Natural killer cell (primary cell): ENCODE measurements at regions not wholly inside any gene's neighbourhood (a gene's known extent, or its start where the extent isn't known, plus 50 kb on each side); places are given as distances from the start of the nearest gene placed in this dataset.

Experiments used
- ATAC-seq, 3 donors: fragments of 150-1000 bp in 2 of 3; fragments of 200-7000 bp in 1 of 3; cut with Tn5 transposase; 1 replicate in 1 of 3; 2 replicates in 2 of 3; pipeline ENCODE4 v1.10.0; 2021; ENCODE audit warnings: mild to moderate bottlenecking in 2 of 3, moderate library complexity in 2 of 3
- DNase-seq, 2 donors: peaks; one replicate each; pipeline versions ENCODE4 v3.0.0 to v3.0.0-alpha.2; 2013 to 2021; ENCODE audit warnings: mixed read lengths in 1 of 2
- H3K27ac ChIP-seq: one replicate; pipeline ENCODE4 v1.5.1; 2013; ENCODE audit warnings: mild to moderate bottlenecking, low read length
- H3K27me3 ChIP-seq: one replicate; pipeline ENCODE4 v1.6.1; 2013; ENCODE audit warnings: low read length; ENCODE audit not compliant: control insufficient read depth, insufficient read depth
- H3K36me3 ChIP-seq: one replicate; pipeline ENCODE4 v1.6.1; 2013; ENCODE audit warnings: low read length; ENCODE audit not compliant: control insufficient read depth, insufficient read depth
- H3K4me1 ChIP-seq: one replicate; pipeline ENCODE4 v1.6.1; 2013; ENCODE audit warnings: low read length; ENCODE audit not compliant: control insufficient read depth, insufficient read depth
- H3K4me3 ChIP-seq: one replicate; pipeline ENCODE4 v1.5.1; 2013; ENCODE audit warnings: low read length
- H3K9me3 ChIP-seq: one replicate; pipeline ENCODE4 v1.6.1; 2013; ENCODE audit warnings: low read length; ENCODE audit not compliant: control insufficient read depth, insufficient read depth
- H3K27ac Mint-ChIP-seq, 2 donors: one replicate each; pipeline ENCODE4 v1.8.0; 2022; ENCODE audit warnings: mild to moderate bottlenecking in 2 of 2, mixed read lengths in 2 of 2, moderate library complexity in 1 of 2
- H3K27me3 Mint-ChIP-seq, 2 donors: one replicate each; pipeline ENCODE4 v1.8.0; 2022; ENCODE audit warnings: low read depth in 2 of 2, mixed read lengths in 2 of 2
- H3K36me3 Mint-ChIP-seq: one replicate; pipeline ENCODE4 v1.8.0; 2022; ENCODE audit warnings: mixed read lengths
- H3K4me1 Mint-ChIP-seq, 2 donors: one replicate each; pipeline ENCODE4 v1.8.0; 2022; ENCODE audit warnings: mixed read lengths in 2 of 2
- H3K4me3 Mint-ChIP-seq: one replicate; pipeline ENCODE4 v1.8.0; 2022; ENCODE audit warnings: mild to moderate bottlenecking, moderate library complexity, mixed read lengths
- H3K9me3 Mint-ChIP-seq, 2 donors: one replicate each; pipeline ENCODE4 v1.8.0; 2022; ENCODE audit warnings: mixed read lengths in 2 of 2
- WGBS: methylation state at CpG from one replicate; pipeline ENCODE4 v1.1.7; 2013; ENCODE audit warnings: missing lambda C conversion rate; ENCODE audit not compliant: insufficient coverage; 5-methylcytosine and 5-hydroxymethylcytosine counted together
- intact Hi-C: fragments of 100-400 bp; cut with micrococcal nuclease; formaldehyde crosslinking; loops from one replicate; pipeline ENCODE4 v1.14.2; 2022
- TF ChIP-seq, protein P1 (sequence below): fragments of 200-600 bp; IDR thresholded peaks from one replicate; pipeline ENCODE4 v1.8.0; 2022; ENCODE audit warnings: antibody characterized with exemption

DNA sequence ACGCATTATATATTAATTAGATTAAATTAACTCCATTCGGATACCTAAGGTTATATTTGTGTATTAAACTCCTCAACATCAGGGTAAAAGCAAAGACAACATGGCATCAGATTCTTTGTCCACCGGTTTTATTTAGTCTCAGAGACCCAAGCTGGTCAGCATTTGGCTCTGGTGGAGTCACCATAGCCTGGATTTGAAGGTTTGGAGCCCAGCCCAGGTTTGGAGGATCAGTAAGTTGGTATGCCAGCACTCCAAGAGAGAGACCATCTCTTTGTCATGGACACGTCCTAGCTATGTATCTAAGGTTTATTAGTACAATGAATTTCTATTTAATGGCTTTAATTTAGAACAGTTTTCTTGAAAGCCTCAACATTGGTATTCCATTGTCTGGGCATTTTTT lies 328.4 kb upstream of the RBFOX1 start:
- Mint-ChIP-seq H3K36me3 (no peaks in the 10 kb centered on the region), H3K9me3 (peaks cover 6 to 15% of the 10 kb centered on the region in 2 donors), H3K4me1 (no peaks in the 10 kb centered on the region), H3K27ac (no peak overlapping the region), H3K4me3 (no peak overlapping the region), H3K27me3 (no peaks in the 10 kb centered on the region)
- Histone ChIP-seq H3K27me3 (no peaks in the 10 kb centered on the region), H3K4me3 (no peak overlapping the region), H3K4me1 (no peaks in the 10 kb centered on the region), H3K9me3 (no peaks in the 10 kb centered on the region), H3K27ac (no peak overlapping the region), H3K36me3 (no peaks in the 10 kb centered on the region)
- intact Hi-C loops = no loop called here
- no peak for ATAC-seq
- no peak for DNase-seq
- TF ChIP-seq, protein P1, sequence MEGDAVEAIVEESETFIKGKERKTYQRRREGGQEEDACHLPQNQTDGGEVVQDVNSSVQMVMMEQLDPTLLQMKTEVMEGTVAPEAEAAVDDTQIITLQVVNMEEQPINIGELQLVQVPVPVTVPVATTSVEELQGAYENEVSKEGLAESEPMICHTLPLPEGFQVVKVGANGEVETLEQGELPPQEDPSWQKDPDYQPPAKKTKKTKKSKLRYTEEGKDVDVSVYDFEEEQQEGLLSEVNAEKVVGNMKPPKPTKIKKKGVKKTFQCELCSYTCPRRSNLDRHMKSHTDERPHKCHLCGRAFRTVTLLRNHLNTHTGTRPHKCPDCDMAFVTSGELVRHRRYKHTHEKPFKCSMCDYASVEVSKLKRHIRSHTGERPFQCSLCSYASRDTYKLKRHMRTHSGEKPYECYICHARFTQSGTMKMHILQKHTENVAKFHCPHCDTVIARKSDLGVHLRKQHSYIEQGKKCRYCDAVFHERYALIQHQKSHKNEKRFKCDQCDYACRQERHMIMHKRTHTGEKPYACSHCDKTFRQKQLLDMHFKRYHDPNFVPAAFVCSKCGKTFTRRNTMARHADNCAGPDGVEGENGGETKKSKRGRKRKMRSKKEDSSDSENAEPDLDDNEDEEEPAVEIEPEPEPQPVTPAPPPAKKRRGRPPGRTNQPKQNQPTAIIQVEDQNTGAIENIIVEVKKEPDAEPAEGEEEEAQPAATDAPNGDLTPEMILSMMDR = no peak
- 83% methylated on average over 3 of the region's 4 CpGs for WGBS

DNA sequence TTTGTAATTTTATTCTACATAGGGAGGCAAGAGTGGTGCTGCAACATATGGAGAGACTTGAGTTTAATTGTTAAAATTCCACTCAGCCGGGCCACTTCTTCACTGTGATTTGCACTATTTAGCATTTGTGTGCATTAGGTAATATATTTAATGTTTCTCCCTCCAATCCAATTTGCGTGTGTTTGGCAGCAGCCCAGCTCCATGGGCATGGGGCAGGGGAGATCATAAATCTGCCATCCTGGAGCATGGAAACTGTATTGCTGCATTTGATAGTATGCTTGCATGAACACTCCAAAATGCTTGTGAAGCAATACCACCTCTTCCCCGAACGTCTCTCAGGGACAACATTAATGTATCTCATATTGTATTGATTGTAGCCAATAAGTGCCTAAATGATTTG lies 339.1 kb upstream of the RBFOX1 start:
- Mint-ChIP-seq H3K27ac (no peak overlapping the region), H3K4me1 (no peaks in the 10 kb centered on the region), H3K9me3 (peaks cover 8 to 10% of the 10 kb centered on the region in 2 donors), H3K36me3 (no peaks in the 10 kb centered on the region), H3K27me3 (no peaks in the 10 kb centered on the region), H3K4me3 (no peak overlapping the region)
- TF ChIP-seq, protein P1 = no peak
- Histone ChIP-seq H3K9me3 (no peaks in the 10 kb centered on the region), H3K27ac (no peak overlapping the region), H3K4me1 (no peaks in the 10 kb centered on the region), H3K27me3 (no peaks in the 10 kb centered on the region), H3K36me3 (no peaks in the 10 kb centered on the region), H3K4me3 (no peak overlapping the region)
- WGBS = 21% methylated on average over 3 of the region's 4 CpGs
- ATAC-seq (no peak), DNase-seq (no peak)
- intact Hi-C loops = no loop called here

DNA sequence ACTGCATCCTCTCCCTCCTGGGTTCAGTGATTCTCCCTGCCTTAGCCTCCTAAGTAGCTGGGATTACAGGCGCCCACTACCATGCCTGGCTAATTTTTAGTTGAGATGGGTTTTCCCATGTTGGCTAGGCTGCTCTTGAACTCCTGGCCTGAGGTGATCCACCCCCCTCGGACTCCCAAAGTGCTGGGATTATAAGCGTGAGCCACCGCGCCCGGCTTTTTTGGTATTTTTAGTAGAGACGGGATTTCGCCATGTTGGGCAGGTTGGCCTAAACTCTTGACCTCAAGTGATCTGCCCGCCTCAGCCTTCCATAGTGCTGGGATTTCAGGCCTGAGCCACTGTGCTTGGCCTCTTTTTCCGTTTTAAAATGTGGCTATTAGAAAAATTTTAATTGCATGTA lies 343.8 kb upstream of the RBFOX1 start:
- ATAC-seq (no peak), DNase-seq (no peak)
- peaks cover 3% of the 10 kb centered on the region for H3K9me3 ChIP-seq
- no peak overlapping the region for H3K27ac ChIP-seq
- H3K36me3 ChIP-seq = no peaks in the 10 kb centered on the region
- Mint-ChIP-seq H3K27me3 (no peaks in the 10 kb centered on the region), H3K27ac (no peak overlapping the region), H3K36me3 (no peaks in the 10 kb centered on the region), H3K9me3 (no peaks in the 10 kb centered on the region), H3K4me3 (no peak overlapping the region), H3K4me1 (no peaks in the 10 kb centered on the region)
- H3K27me3 ChIP-seq = no peaks in the 10 kb centered on the region
- TF ChIP-seq, protein P1 = no peak
- no peak overlapping the region for H3K4me3 ChIP-seq
- 97% methylated on average over 10 of the region's 10 CpGs for WGBS
- H3K4me1 ChIP-seq = no peaks in the 10 kb centered on the region
- intact Hi-C loops = no loop called here

DNA sequence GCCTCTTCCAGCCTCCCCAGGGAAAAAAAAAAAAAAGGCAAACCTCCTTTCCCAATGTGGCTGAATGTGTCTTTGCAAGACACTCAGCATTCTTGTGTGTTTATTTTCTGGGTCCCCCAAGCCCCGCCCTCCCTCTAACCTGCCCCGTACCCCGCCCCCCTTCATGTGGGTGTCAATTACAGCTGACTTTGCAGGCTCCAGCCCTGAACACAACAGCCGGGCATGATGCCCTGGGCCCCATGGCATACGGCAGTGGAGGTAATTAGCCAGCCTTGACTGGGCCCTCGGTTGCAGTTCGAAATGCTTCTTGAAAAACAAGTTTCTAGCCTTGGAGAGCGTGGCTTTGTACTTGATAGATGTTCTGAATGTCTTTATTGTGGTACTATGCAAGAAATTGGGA lies 354.7 kb upstream of the RBFOX1 start:
- Mint-ChIP-seq H3K27ac (no peak overlapping the region), H3K4me3 (no peak overlapping the region), H3K36me3 (no peaks in the 10 kb centered on the region), H3K9me3 (no peaks in the 10 kb centered on the region), H3K4me1 (no peaks in the 10 kb centered on the region), H3K27me3 (no peaks in the 10 kb centered on the region)
- Histone ChIP-seq H3K36me3 (no peaks in the 10 kb centered on the region), H3K9me3 (no peaks in the 10 kb centered on the region), H3K27me3 (no peaks in the 10 kb centered on the region), H3K27ac (no peak overlapping the region), H3K4me3 (no peak overlapping the region), H3K4me1 (no peaks in the 10 kb centered on the region)
- TF ChIP-seq, protein P1 = no peak
- ATAC-seq (no peak), DNase-seq (no peak)
- 85% methylated on average over 8 of the region's 8 CpGs for WGBS
- intact Hi-C loops = no loop called here
